ENCODE measurements at regions not wholly inside any gene's neighbourhood (a gene's known extent, or its start where the extent isn't known, plus 50 kb on each side); places are given as distances from the start of the nearest gene placed in this dataset.

DNA sequence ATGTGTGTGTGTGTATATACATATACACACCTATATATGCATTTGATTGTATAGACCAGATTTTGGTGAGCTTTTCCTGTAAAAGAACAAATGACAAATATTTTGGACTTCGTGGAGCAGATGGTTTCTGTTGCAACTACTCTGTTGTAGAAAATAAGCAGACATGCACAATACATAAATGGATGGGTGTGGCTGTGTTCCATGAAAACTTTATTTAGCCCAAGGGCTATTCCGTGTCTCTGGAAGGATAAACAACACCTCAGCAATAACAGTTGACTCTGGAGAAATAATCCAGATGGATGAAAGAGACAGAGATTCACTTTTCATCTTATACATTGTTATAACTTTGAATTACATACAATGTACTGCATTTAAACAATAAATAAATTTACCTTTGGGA, 441.4 kb downstream of the CNTN3 start:
- H3K4me2 ChIP-seq (ENCODE audit: control insufficient read depth, insufficient read depth), result no peak overlapping the region
- in situ Hi-C loops (cut with MboI) (no loop called here), intact Hi-C loops (cut with micrococcal nuclease; ENCODE audit: unreplicated experiment) (no loop called here)
- no peak for ATAC-seq
- ChIA-PET RAD21 (ENCODE audit: unreplicated experiment) (no interaction called here), POLR2A (no interaction called here), CTCF (no interaction called here), SMC1A (ENCODE audit: uncharacterized antibody, unreplicated experiment) (no interaction called here)
- TF ChIP-seq TARDBP (IDR thresholded peaks at IDR 0.05; ENCODE audit: borderline replicate concordance) (no peak), PML (IDR thresholded peaks at IDR 0.05; ENCODE audit: low read length) (no peak), HDAC2 (IDR thresholded peaks at IDR 0.05) (no peak), SMC3 (IDR thresholded peaks at IDR 0.05; ENCODE audit: borderline replicate concordance, low read length) (no peak), NFXL1 (IDR thresholded peaks at IDR 0.05; ENCODE audit: borderline replicate concordance) (no peak), MTA3 (IDR thresholded peaks at IDR 0.05; ENCODE audit: borderline replicate concordance, low read length) (no peak), CBX5 (IDR thresholded peaks at IDR 0.05; ENCODE audit: low read depth) (no peak)
- TF ChIP-seq, protein P1, sequence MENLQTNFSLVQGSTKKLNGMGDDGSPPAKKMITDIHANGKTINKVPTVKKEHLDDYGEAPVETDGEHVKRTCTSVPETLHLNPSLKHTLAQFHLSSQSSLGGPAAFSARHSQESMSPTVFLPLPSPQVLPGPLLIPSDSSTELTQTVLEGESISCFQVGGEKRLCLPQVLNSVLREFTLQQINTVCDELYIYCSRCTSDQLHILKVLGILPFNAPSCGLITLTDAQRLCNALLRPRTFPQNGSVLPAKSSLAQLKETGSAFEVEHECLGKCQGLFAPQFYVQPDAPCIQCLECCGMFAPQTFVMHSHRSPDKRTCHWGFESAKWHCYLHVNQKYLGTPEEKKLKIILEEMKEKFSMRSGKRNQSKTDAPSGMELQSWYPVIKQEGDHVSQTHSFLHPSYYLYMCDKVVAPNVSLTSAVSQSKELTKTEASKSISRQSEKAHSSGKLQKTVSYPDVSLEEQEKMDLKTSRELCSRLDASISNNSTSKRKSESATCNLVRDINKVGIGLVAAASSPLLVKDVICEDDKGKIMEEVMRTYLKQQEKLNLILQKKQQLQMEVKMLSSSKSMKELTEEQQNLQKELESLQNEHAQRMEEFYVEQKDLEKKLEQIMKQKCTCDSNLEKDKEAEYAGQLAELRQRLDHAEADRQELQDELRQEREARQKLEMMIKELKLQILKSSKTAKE (IDR thresholded peaks at IDR 0.05; ENCODE audit: low read depth, poor library complexity, severe bottlenecking), result no peak
- DNase-seq (ENCODE audit: low read depth, low spot score), result no peak
- BruUV-seq (replicated peaks), result no TSS peak
- no peak for FAIRE-seq
- no peaks in the 10 kb centered on the region for H3K36me3 ChIP-seq (ENCODE audit: control insufficient read depth in 2 of 2, insufficient read depth in 2 of 2, low read length in 1 of 2)
- no peak overlapping the region for H3K9ac ChIP-seq (ENCODE audit: control insufficient read depth, insufficient read depth, low read length)
- no peaks in the 10 kb centered on the region for H3K27me3 ChIP-seq (replicated peaks in 1 of 2; ENCODE audit: control insufficient read depth in 2 of 2, insufficient read depth in 2 of 2, low read length in 1 of 2)
- H3K4me3 ChIP-seq, result no peak overlapping the region
- 0% methylated on average over 2 of the region's 2 CpGs for WGBS (ENCODE audit: insufficient coverage, insufficient replicate concordance, low lambda C conversion rate, missing lambda C conversion rate)
- H2AFZ ChIP-seq (ENCODE audit: control insufficient read depth, low read depth, low read length), result no peak overlapping the region
- H3K79me2 ChIP-seq (ENCODE audit: control insufficient read depth, insufficient read depth, low read length), result no peaks in the 10 kb centered on the region
- H3K9me3 ChIP-seq (replicated peaks; ENCODE audit: control insufficient read depth, insufficient read depth, low read length), result no peaks in the 10 kb centered on the region
- no peak overlapping the region for H3K27ac ChIP-seq (ENCODE audit: control insufficient read depth, insufficient read depth)
- no peaks in the 10 kb centered on the region for H3K4me1 ChIP-seq (ENCODE audit: control insufficient read depth, insufficient read depth, low read length)
- no peaks in the 10 kb centered on the region for H4K20me1 ChIP-seq (ENCODE audit: control insufficient read depth, insufficient read depth)

GRCh38 chr3:74167926-74168325, 446.5 kb downstream of the CNTN3 start:
- H3K4me3 ChIP-seq, result no peak overlapping the region
- ChIA-PET RAD21 (ENCODE audit: unreplicated experiment) (no interaction called here), POLR2A (no interaction called here), CTCF (no interaction called here), SMC1A (ENCODE audit: uncharacterized antibody, unreplicated experiment) (no interaction called here)
- no TSS peak for BruUV-seq (replicated peaks)
- intact Hi-C loops (cut with micrococcal nuclease; ENCODE audit: unreplicated experiment) (no loop called here), in situ Hi-C loops (cut with MboI) (no loop called here)
- 8% methylated on average over 1 of the region's 1 CpG for WGBS (ENCODE audit: insufficient coverage, insufficient replicate concordance, low lambda C conversion rate, missing lambda C conversion rate)
- no peaks in the 10 kb centered on the region for H4K20me1 ChIP-seq (ENCODE audit: control insufficient read depth, insufficient read depth)
- no peak overlapping the region for H3K4me2 ChIP-seq (ENCODE audit: control insufficient read depth, insufficient read depth)
- H3K27ac ChIP-seq (ENCODE audit: control insufficient read depth, insufficient read depth), result no peak overlapping the region
- no peak overlapping the region for H3K9ac ChIP-seq (ENCODE audit: control insufficient read depth, insufficient read depth, low read length)
- H3K27me3 ChIP-seq (replicated peaks in 1 of 2; ENCODE audit: control insufficient read depth in 2 of 2, insufficient read depth in 2 of 2, low read length in 1 of 2), result no peaks in the 10 kb centered on the region
- ATAC-seq, result no peak
- no peaks in the 10 kb centered on the region for H3K4me1 ChIP-seq (ENCODE audit: control insufficient read depth, insufficient read depth, low read length)
- no peaks in the 10 kb centered on the region for H3K36me3 ChIP-seq (ENCODE audit: control insufficient read depth in 2 of 2, insufficient read depth in 2 of 2, low read length in 1 of 2)
- no peaks in the 10 kb centered on the region for H3K9me3 ChIP-seq (replicated peaks; ENCODE audit: control insufficient read depth, insufficient read depth, low read length)
- H2AFZ ChIP-seq (ENCODE audit: control insufficient read depth, low read depth, low read length), result no peak overlapping the region
- H3K79me2 ChIP-seq (ENCODE audit: control insufficient read depth, insufficient read depth, low read length), result no peaks in the 10 kb centered on the region
- FAIRE-seq, result no peak
- no peak for DNase-seq (ENCODE audit: low read depth, low spot score)
- no peak for TF ChIP-seq ZBTB33 (IDR thresholded peaks at IDR 0.05)
- no peak for TF ChIP-seq IKZF2 (IDR thresholded peaks at IDR 0.05)
- TF ChIP-seq SMARCA5 (IDR thresholded peaks at IDR 0.05), result no peak
- no peak for TF ChIP-seq HDAC6 (IDR thresholded peaks at IDR 0.05; ENCODE audit: unreplicated experiment)
- no peak for TF ChIP-seq RCOR1 (conservative IDR thresholded peaks at IDR 0.05; ENCODE audit: low read depth, low read length)
- TF ChIP-seq NFYA (IDR thresholded peaks at IDR 0.05; ENCODE audit: borderline replicate concordance, low read depth, low read length), result no peak
- no peak for TF ChIP-seq YBX1 (IDR thresholded peaks at IDR 0.05)
- no peak for TF ChIP-seq SMAD1 (IDR thresholded peaks at IDR 0.05; ENCODE audit: low read depth, partially characterized antibody)

All from GM12878 (cell line).